ENCODE measurements at regions not wholly inside any gene's neighbourhood (a gene's known extent, or its start where the extent isn't known, plus 50 kb on each side); places are given as distances from the start of the nearest gene placed in this dataset.
A peak's percentile ranks its signal among the peaks of the same experiment; 100 is the strongest.
"Not testable (repeated sequence)": the region's sequence is repeated elsewhere in the genome, so short reads cannot be mapped to it uniquely, and the experiment has no call there.

GRCh38 chr22:15772337-15772736, 82.5 kb downstream of the POTEH start:
- not testable (repeated sequence) for DNase-seq (ENCODE audit: low spot score)

GRCh38 chr22:15775118-15775517, 85.3 kb downstream of the POTEH start:
- DNase-seq (ENCODE audit: low spot score) = peak; percentile 1

DNA sequence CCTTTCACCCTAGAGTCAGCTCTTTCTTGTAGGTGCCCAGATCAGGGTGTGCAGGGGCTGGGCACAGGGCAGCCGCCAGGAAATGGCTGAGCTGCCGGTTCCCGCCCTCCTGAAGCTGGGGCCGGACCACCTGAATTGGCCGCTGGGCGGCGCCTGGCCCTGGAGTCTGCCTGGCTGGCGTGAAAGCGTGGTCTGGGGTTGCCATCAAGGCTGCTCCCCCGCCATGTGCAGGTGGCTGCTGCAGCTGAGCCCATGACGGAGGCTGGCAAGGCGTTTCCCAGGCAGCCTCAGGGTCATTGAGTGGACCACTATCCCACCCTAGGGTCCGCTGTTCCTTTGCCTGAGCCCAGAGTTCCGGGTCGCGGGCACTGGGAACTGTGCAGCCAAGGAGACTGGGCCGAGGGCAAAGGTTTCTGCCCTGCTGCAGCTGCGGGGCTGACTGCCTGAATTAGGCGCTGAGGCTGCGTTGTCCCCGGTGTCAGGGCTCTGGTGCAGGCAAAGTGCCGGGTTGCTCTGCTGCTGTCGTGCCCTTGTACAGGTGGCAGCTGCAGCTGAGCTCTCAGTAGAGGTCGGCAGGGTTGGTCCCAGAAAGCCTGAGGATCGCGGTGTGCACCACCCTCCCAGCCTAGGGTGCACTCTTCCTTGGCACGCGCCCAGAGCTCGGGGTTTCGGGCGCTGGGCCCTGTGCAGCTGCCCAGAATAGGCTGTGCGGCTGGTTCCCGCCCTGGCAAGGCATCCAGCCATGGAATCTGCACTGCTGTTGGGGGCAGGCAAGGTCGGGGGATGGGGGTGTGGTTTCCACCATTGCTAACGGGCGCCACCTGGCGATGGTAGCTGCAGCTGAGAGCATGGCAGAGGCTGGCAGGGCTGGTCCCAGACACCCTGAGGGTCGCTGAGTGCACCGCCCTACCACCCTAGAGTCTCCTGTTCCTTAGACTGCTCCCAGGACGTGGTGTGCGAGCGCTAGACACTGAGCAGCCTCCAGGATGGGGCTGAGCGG, 86.1 kb downstream of the POTEH start:
- DNase-seq (ENCODE audit: low spot score) = not testable (repeated sequence)

- not testable (repeated sequence) for DNase-seq (ENCODE audit: low spot score)
Measured at GRCh38 chr22:15776727-15777126, 86.9 kb downstream of the POTEH start.

DNA sequence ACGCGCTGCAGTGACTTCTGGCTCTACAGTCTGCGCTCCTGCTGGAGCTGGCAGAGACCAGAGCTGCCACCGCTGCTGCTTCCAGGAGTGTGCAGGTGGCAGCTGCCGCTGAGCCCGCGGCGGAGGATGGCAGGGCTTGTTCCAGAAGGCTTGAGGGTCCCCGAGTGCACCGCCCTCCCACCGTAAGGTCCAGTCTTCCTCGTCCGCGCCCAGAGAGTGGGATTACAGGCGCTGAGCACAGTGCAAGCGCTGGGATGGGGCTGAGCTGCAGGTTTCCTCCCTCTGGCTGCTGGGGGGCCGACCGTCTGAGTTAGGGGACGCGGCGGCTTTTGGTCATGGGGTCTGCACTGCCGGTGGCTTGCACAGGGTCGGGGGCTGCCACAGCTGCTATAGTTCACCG, 87.3 kb downstream of the POTEH start:
- not testable (repeated sequence) for DNase-seq (ENCODE audit: low spot score)

DNA sequence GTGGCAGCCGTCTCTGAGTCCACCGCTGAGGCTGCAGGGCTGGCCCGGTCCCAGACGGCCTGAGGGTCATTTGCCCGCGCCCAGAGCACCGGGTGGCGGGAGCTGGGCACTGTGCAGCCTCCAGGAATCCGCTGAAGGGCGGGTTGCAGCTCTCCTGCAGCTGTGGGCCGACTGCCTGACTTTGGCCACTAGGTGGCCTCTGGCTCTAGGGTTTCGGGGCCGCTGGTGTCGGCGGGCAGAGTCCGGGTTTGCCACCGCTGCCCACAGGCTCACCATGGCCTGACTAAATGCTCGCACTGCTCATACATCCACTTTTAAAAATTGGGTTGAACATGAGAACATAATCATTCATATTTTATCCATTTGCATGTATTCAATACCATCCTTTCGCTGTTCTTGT, 87.7 kb downstream of the POTEH start:
- not testable (repeated sequence) for DNase-seq (ENCODE audit: low spot score)

DNA sequence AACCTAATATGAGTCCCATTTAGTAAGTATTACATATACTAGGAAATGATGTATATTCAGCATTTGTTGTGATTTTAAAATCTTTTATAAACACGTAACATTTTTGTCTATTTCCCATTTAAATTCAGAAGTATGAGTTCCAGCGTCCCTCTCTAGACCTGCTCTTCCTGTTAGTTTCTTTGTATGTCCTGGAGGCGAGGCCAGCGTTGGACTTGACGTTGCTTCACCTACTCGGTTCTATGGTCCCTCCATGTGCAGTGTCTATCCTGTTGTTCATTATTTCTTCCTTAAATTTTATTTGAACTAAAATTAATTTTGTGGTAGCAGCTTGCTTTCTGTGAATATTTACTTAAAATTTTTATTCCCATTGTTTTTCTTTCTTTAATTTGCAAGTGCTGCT, 88.5 kb downstream of the POTEH start:
- DNase-seq (ENCODE audit: low spot score) = not testable (repeated sequence)

GRCh38 chr22:15781652-15782051, 91.8 kb downstream of the POTEH start:
- not testable (repeated sequence) for DNase-seq (ENCODE audit: low spot score)

- DNase-seq (ENCODE audit: low spot score) = not testable (repeated sequence)
Measured at GRCh38 chr22:15782933-15783332, 93.1 kb downstream of the POTEH start.

DNA sequence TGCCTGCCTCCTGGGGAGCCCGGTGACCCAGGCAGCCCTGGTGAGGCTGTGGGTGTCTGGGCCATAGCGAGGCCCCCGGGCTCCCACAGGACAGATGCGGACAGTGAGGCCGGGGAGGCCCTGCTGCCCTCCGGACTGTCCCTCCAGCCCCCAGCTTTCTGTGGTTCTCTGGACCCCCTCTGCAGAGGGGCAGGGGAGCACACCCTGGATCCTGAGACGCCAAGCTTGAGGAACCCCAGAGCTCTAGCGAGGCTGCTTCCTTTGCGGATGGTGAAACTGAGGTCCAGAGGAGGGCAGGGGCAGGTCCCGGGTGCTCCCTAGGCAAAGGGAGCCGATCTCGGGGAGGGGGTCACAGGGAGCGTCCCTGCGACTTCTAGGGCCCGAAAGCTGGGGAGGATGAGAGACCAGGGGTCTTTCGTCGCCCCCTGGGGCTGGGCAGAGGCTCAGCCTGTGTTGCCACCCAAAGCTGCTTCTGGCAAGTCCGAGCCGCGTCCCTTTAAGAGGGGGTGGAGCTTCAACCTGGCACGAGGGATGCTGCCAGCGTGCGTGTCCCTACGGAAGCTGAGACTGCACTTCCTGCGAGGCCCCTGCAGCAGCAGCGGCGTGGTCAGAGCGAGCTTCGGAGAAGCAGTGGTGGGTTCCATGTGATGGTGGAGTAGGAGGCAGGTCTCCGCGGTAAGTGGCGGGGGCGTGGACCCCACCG, 94.7 kb downstream of the POTEH start:
- not testable (repeated sequence) for DNase-seq (ENCODE audit: low spot score)

DNA sequence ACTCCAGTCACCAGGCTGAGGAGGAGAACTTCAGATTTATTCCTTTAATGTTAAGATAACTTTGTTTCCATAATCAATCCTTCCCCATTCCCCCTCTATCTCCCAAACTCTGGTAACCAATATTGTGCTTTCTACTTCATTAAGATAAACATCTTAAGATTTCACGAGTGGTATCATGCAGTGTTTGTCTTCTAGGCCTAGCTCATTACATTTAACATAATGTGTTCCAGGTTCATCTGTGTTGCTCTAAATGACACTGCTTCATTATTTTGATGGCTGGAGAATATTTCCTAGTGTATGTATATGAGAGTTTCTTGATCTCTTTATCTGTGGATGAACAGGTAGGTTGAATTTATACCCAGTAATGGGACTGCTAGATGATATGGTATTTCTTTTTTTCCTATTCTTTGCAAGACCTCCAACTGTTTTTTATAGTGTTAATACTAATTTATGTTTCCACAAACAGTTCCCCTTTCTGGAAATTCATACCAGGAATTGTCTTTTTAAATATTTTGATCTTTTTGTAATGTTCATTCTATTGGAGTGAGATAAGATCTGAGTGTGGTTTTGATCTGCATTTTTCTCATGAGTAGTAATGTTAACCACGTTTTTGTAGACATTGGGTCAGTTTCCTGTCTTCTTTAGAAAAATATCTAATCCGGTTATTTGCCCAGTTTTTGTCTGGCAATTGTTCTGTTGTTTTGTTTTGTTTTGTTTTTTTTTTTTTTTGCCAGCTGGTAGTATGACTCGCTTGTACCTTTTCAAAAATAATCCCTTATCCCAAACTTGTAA, 97.3 kb downstream of the POTEH start:
- not testable (repeated sequence) for DNase-seq (ENCODE audit: low spot score)

DNA sequence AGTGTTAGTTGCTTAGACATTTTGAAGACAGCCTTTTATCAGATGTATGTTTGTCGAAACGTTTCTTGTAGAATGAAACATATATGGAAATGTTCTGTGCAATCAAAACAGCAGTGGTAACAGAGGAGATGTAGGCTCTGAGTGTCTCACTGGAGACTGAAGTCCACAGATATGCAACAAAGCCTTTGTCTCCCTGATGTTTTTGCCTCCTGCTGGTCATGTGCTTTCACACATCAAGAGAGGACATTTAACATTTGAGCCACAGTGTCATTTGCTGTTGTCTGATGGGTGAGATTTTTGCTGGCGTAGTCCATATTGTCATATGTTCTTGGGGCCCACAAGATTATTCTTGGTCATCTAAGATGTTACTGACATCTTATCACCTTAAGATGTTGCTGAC, 101.7 kb downstream of the POTEH start:
- DNase-seq (ENCODE audit: low spot score) = not testable (repeated sequence)

DNA sequence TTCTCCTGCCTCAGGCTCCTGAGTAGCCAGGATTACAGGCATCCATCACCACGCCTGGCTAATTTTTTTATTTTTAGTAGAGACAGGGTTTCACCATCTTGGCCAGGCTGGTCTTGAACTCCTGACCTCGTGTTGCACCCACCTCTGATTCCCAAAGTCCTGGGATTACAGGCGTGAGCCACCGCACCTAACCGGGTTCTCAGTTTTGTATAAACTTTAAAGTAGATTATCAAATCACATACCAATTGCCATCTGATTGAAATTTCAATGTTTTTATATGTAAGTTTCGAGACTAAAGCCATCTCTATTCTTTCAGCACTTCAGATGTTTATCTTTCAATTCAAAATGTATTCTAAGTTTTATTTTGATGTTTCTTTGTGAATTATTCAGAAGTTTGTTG, 110.1 kb downstream of the POTEH start:
- DNase-seq (ENCODE audit: low spot score) = not testable (repeated sequence)

- not testable (repeated sequence) for DNase-seq (ENCODE audit: low spot score)
Measured at GRCh38 chr22:15811141-15811540, 121.3 kb downstream of the POTEH start.

GRCh38 chr22:15815783-15816182, 126.0 kb downstream of the POTEH start:
- not testable (repeated sequence) for DNase-seq (ENCODE audit: low spot score)

- not testable (repeated sequence) for DNase-seq (ENCODE audit: low spot score)
Measured at GRCh38 chr22:15816470-15816869, 126.6 kb downstream of the POTEH start.

DNA sequence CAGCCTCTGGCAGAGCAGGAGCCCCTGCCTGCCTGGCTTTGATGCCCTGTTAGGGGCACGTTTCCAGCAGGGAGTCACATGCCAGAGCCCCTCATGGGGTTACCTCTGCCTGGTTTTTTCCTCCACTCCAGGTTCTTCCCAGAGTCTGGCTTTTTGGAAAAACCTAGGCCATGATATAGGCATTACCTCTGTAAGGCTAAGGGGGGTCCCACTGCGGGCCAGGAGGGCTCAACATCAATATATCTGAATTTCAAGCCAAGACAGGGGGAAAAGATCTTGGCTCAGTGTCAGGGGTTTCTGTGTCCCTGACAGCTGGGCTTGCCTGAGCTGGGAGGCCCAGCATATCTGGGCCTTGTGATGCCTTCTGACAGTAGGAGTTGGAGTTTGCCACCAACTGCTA, 127.4 kb downstream of the POTEH start:
- not testable (repeated sequence) for DNase-seq (ENCODE audit: low spot score)

DNA sequence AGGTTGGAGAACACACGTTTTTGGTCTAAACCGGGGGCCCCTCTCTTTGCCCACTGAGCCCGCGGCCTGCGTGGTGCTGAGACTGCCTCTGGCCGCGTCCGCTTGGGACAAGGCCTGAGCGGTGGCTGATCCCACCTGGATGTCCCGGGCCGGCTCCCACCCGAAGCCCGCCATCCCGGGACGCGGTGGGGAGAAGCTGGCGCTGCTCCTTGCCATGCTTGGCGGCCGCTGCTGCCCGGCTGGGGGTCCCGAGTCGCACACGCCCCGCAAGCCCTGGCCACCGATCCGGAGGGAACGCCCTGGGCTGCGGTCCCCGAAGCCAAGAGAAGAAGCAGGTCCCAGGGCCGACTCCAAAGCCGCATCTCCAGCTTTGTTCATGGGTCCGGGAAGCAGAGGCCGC, 130.1 kb downstream of the POTEH start:
- not testable (repeated sequence) for DNase-seq (ENCODE audit: low spot score)

DNA sequence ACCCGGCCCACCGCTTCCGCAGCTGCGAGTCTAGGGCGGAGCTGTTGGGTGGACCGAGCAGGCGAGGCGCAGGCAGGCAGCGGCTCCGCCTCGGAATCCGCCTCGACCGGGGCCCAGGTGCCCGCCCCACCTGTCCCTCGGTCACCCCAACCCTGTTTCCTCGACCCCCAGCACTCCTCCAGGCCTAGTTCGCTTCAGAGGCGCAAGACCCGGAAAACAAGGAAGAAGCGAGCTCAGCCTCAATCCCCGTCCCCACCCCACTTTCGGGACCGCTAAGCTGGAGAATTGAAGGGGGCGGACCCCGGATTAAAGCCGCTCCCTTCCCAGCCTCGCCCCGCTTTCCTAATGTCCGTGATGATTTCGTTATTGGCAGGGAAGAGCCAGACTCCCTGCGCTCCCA, 131.3 kb downstream of the POTEH start:
- DNase-seq (ENCODE audit: low spot score) = not testable (repeated sequence)

DNA sequence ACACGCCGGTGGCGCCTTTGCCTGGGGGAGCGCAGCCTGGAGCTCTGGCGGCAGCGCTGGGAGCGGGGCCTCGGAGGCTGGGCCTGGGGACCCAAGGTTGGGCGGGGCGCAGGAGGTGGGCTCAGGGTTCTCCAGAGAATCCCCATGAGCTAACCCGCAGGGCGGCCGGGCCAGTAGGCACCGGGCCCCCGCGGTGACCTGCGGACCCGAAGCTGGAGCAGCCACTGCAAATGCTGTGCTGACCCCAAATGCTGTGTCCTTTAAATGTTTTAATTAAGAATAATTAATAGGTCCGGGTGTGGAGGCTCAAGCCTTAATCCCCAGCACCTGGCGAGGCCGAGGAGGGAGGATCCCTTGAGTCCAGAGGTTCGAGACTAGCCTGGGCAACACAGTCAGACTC, 132.2 kb downstream of the POTEH start:
- not testable (repeated sequence) for DNase-seq (ENCODE audit: low spot score)

DNA sequence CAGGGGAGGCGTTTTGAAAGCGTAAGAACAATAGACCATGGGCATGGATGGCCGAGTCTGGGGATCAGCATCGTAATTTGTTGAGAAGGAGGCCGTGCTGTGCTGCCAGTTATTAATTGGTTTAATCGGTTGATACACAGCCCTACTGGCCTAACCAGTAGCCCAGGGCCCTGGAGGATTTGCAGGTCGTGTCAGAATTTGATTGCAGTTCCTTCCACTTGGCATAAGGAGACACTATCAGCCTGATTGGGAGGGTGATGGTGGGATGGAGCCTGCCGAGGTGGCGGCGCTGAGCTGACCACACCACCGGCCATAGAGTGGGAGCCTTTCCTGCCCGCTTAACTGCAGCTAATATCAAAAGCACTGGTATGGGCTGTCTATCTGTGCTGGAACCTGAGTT, 133.4 kb downstream of the POTEH start:
- not testable (repeated sequence) for DNase-seq (ENCODE audit: low spot score)

GRCh38 chr22:15832235-15832634, 142.4 kb downstream of the POTEH start:
- DNase-seq (ENCODE audit: low spot score) = not testable (repeated sequence)
